ENCODE measurements at regions not wholly inside any gene's neighbourhood (a gene's known extent, or its start where the extent isn't known, plus 50 kb on each side); places are given as distances from the start of the nearest gene placed in this dataset.
"Not testable (repeated sequence)": the region's sequence is repeated elsewhere in the genome, so short reads cannot be mapped to it uniquely, and the experiment has no call there.

GRCh38 chr1:4227986-4228385 is 327.9 kb upstream of the C1orf174 start:
- DNase-seq, result no peak

GRCh38 chr1:4253935-4254334 is 353.9 kb upstream of the C1orf174 start:
- DNase-seq, result no peak

- no peak for DNase-seq
Measured at GRCh38 chr1:4256351-4256750, 356.3 kb upstream of the C1orf174 start.

- DNase-seq, result not testable (repeated sequence)
Measured at GRCh38 chr1:4258146-4258777, 358.2 kb upstream of the C1orf174 start.

GRCh38 chr1:4261327-4261726 is 361.3 kb upstream of the C1orf174 start:
- no peak for DNase-seq

GRCh38 chr1:4262665-4263064 is 362.6 kb upstream of the C1orf174 start:
- DNase-seq, result no peak

GRCh38 chr1:4263699-4264098 is 363.6 kb upstream of the C1orf174 start:
- DNase-seq, result no peak

- no peak for DNase-seq
Measured at GRCh38 chr1:4265836-4266235, 365.8 kb upstream of the C1orf174 start.

GRCh38 chr1:4267381-4268261 is 367.5 kb upstream of the C1orf174 start:
- no peak for DNase-seq

- DNase-seq, result no peak
Measured at GRCh38 chr1:4268262-4268888, 368.3 kb upstream of the C1orf174 start.

- DNase-seq, result no peak
Measured at GRCh38 chr1:4268889-4269284, 368.8 kb upstream of the C1orf174 start.

GRCh38 chr1:4269330-4269729 is 369.3 kb upstream of the C1orf174 start:
- no peak for DNase-seq

- no peak for DNase-seq
Measured at GRCh38 chr1:4269952-4270570, 370.0 kb upstream of the C1orf174 start.

- DNase-seq, result no peak
Measured at GRCh38 chr1:4270651-4271337, 370.7 kb upstream of the C1orf174 start.

- DNase-seq, result no peak
Measured at GRCh38 chr1:4271338-4271998, 371.4 kb upstream of the C1orf174 start.

- no peak for DNase-seq
Measured at GRCh38 chr1:4272568-4272967, 372.5 kb upstream of the C1orf174 start.

GRCh38 chr1:4273243-4273642 is 373.2 kb upstream of the C1orf174 start:
- DNase-seq, result no peak

GRCh38 chr1:4273747-4274146 is 373.7 kb upstream of the C1orf174 start:
- DNase-seq, result no peak

GRCh38 chr1:4275083-4275482 is 375.0 kb upstream of the C1orf174 start:
- no peak for DNase-seq

- DNase-seq, result no peak
Measured at GRCh38 chr1:4276238-4276637, 376.2 kb upstream of the C1orf174 start.

GRCh38 chr1:4277598-4277997 is 376.8 kb upstream of the AJAP1 start:
- DNase-seq, result no peak

GRCh38 chr1:4284976-4285375 is 369.4 kb upstream of the AJAP1 start:
- DNase-seq, result no peak

Data from SW 1271 (cell line).